Keratinocyte (primary cell): ENCODE measurements at regions not wholly inside any gene's neighbourhood (a gene's known extent, or its start where the extent isn't known, plus 50 kb on each side); places are given as distances from the start of the nearest gene placed in this dataset.

Source experiments
- EZH2 ChIP-seq: IDR thresholded peaks from one replicate; pipeline ENCODE4 v1.6.1; 2012; ENCODE audit warnings: inconsistent platforms, mild to moderate bottlenecking, low read length, moderate library complexity
- TF ChIP-seq, protein P1 (sequence below), 3 experiments: IDR thresholded peaks in 1 of 3; conservative IDR thresholded peaks in 1 of 3; optimal IDR thresholded peaks in 1 of 3; 2 replicates in 2 of 3; 3 replicates in 1 of 3; pipeline versions ENCODE3 to v1.5.1; 2011; ENCODE audit warnings: low read length in 3 of 3, mild to moderate bottlenecking in 3 of 3, moderate library complexity in 2 of 3, control low read depth in 1 of 3, inconsistent platforms in 1 of 3; ENCODE audit not compliant: insufficient read depth in 2 of 3; ENCODE audit errors: extremely low read depth in 1 of 3

DNA sequence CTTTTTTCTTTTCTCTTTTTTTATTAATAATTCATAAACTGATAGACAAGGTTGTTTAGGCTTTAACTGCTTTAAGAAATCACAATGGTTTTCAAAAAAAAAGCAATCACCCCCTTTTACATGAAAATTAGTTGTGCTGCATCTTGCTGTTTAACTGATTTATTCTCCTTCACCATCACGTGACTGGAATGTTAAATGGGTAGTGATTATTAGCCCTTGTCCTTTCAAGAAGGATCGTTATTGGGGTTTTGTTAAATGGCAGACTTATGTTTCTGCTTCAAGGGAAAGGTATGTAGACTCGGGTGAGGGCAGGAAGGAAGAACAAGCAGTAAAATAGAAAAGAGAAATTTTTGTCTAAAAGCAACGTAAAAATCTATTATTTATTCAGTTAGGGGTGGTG, 175.6 kb upstream of the TLE4 start:
- TF ChIP-seq, protein P1, sequence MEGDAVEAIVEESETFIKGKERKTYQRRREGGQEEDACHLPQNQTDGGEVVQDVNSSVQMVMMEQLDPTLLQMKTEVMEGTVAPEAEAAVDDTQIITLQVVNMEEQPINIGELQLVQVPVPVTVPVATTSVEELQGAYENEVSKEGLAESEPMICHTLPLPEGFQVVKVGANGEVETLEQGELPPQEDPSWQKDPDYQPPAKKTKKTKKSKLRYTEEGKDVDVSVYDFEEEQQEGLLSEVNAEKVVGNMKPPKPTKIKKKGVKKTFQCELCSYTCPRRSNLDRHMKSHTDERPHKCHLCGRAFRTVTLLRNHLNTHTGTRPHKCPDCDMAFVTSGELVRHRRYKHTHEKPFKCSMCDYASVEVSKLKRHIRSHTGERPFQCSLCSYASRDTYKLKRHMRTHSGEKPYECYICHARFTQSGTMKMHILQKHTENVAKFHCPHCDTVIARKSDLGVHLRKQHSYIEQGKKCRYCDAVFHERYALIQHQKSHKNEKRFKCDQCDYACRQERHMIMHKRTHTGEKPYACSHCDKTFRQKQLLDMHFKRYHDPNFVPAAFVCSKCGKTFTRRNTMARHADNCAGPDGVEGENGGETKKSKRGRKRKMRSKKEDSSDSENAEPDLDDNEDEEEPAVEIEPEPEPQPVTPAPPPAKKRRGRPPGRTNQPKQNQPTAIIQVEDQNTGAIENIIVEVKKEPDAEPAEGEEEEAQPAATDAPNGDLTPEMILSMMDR (optimal IDR thresholded peaks at IDR 0.05 in 1 of 3, IDR thresholded peaks at IDR 0.05 in 1 of 3, conservative IDR thresholded peaks at IDR 0.05 in 1 of 3; ENCODE audit: extremely low read depth in 1 of 3, insufficient read depth in 2 of 3, low read length in 3 of 3): no peak
- TF ChIP-seq EZH2: no peak
